ENCODE measurements at regions not wholly inside any gene's neighbourhood (a gene's known extent, or its start where the extent isn't known, plus 50 kb on each side); places are given as distances from the start of the nearest gene placed in this dataset.
A peak's percentile ranks its signal among the peaks of the same experiment; 100 is the strongest.

DNA sequence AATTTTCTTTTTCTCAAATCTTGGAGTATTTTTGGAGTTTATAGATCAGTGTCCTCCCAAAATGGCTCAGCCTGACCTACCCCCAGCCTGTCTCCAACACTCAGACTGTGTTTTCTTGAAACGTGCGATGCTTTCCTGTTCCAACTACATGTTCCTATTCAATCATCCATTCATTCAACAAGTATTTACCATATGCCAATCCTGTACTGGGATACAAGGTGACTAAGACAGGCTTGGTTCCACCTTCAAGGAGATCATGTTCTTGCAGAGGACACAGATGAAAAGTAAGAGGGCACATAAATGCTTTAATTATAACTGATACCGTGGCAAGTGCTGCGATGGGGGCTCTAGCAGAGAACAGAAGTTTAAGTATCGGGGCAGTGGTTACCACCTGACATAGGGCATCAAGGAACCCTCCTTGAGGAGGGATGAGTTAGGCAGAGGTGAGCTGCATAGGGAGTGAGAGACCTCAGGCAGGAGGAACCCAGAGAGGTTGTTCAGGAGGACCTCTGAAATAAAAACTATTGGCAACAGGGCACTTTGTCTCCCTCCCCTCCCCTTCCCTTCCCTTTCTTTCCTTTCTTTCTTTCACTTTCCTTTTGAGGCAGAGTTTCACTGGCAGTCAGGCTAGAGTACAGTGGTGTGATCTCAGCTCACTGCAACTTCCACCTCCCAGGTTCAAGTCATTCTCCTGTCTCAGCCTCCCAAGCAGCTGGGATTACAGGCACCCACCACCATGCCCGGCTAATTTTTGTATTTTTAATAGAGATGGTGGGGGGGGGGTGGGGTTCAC, 469.0 kb downstream of the EPHA4 start:
- no peak overlapping the region for H3K4me3 ChIP-seq
- peaks cover 16% of the 10 kb centered on the region for H3K4me1 ChIP-seq (ENCODE audit: low read depth)
- no peaks in the 10 kb centered on the region for H3K9me3 ChIP-seq (ENCODE audit: low read depth)
- no peaks in the 10 kb centered on the region for H3K27me3 ChIP-seq
- no peaks in the 10 kb centered on the region for H3K36me3 ChIP-seq
- H3K27ac ChIP-seq = no peak overlapping the region
- DNase-seq (ENCODE audit: low read depth in 1 of 2, low spot score in 1 of 2) = no peak
- TF ChIP-seq, protein P1, sequence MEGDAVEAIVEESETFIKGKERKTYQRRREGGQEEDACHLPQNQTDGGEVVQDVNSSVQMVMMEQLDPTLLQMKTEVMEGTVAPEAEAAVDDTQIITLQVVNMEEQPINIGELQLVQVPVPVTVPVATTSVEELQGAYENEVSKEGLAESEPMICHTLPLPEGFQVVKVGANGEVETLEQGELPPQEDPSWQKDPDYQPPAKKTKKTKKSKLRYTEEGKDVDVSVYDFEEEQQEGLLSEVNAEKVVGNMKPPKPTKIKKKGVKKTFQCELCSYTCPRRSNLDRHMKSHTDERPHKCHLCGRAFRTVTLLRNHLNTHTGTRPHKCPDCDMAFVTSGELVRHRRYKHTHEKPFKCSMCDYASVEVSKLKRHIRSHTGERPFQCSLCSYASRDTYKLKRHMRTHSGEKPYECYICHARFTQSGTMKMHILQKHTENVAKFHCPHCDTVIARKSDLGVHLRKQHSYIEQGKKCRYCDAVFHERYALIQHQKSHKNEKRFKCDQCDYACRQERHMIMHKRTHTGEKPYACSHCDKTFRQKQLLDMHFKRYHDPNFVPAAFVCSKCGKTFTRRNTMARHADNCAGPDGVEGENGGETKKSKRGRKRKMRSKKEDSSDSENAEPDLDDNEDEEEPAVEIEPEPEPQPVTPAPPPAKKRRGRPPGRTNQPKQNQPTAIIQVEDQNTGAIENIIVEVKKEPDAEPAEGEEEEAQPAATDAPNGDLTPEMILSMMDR (IDR thresholded peaks at IDR 0.05; ENCODE audit: low read depth, low read length) = no peak

DNA sequence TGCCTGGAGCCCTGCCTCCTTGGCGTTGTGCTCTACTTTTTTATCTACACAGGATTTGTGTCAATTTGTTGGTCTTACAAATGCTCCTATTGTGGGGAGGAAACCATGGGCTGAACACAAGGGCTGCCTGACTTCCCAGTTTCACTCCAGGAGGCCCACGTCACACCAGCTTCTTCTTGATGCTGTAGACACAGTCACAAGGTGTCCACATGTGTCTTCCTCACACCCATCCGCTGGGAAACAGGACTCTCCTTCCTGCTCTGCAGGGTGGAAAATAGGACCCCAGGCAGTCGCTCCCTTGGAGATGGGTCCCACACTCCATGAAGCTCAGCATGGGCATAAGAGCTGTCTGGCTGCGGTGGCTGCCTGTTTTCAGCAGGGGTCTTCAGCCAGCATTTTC, 468.2 kb downstream of the EPHA4 start:
- Histone ChIP-seq H3K9me3 (ENCODE audit: low read depth) (no peaks in the 10 kb centered on the region), H3K27me3 (no peaks in the 10 kb centered on the region), H3K4me1 (ENCODE audit: low read depth) (peaks cover 16% of the 10 kb centered on the region), H3K36me3 (no peaks in the 10 kb centered on the region), H3K27ac (peak overlapping the region; percentile 60), H3K4me3 (no peak overlapping the region)
- DNase-seq (ENCODE audit: low read depth in 1 of 2, low spot score in 1 of 2) = peak in 1 of 2 donors; percentile 19
- TF ChIP-seq, protein P1 (IDR thresholded peaks at IDR 0.05; ENCODE audit: low read depth, low read length) = no peak

DNA sequence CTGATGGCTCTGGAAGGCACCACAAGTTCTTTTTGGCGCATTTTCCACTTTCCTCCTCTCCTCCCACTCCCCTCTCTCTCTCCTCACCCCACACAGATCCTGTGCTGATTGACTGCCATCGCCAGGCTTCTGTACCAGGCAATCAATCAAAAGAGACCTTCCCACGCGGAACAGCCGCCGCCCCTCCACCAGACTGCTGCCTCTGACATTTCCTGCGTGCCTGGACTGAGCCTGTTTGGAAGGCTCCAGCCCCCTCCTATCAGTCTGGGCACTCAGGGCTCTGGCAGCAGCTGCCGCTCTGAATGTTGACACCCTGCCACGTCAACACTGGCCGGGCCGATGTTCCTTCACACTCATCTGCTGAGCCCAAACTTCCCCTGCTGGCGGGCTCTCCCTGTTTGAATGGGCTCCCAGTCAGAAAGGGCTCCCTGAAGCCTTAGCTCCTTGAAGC, 467.7 kb downstream of the EPHA4 start:
- H3K9me3 ChIP-seq (ENCODE audit: low read depth) = no peaks in the 10 kb centered on the region
- peak overlapping the region; percentile 60 for H3K27ac ChIP-seq
- H3K4me3 ChIP-seq = no peak overlapping the region
- peaks cover 16% of the 10 kb centered on the region for H3K4me1 ChIP-seq (ENCODE audit: low read depth)
- no peaks in the 10 kb centered on the region for H3K27me3 ChIP-seq
- H3K36me3 ChIP-seq = no peaks in the 10 kb centered on the region
- peak; percentile 44 to 82 for DNase-seq (ENCODE audit: low read depth in 1 of 2, low spot score in 1 of 2)
- TF ChIP-seq, protein P1 (IDR thresholded peaks at IDR 0.05; ENCODE audit: low read depth, low read length) = no peak

DNA sequence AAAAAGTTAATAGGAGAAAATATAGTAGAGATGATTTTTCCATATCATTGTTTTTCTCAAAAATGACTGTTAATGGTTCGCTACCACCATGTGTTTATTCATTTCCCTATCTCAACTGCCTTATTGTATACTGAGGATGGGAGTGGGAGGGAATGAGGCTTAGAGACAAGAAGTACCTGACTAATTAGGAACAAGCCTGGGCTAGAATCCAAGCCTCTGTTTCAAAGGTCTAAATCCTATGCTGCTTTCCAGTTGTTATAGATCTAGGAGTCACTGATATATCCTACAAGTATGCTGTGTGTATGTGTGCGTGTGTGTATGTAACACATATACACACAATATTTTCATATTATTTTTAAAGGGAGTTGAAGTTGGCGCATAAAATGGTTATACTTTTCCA, 465.9 kb downstream of the EPHA4 start:
- TF ChIP-seq, protein P1 (IDR thresholded peaks at IDR 0.05; ENCODE audit: low read depth, low read length) = no peak
- H3K4me3 ChIP-seq = no peak overlapping the region
- no peaks in the 10 kb centered on the region for H3K36me3 ChIP-seq
- peaks cover 16% of the 10 kb centered on the region for H3K4me1 ChIP-seq (ENCODE audit: low read depth)
- no peak overlapping the region for H3K27ac ChIP-seq
- H3K27me3 ChIP-seq = no peaks in the 10 kb centered on the region
- no peaks in the 10 kb centered on the region for H3K9me3 ChIP-seq (ENCODE audit: low read depth)
- DNase-seq (ENCODE audit: low read depth in 1 of 2, low spot score in 1 of 2) = no peak

DNA sequence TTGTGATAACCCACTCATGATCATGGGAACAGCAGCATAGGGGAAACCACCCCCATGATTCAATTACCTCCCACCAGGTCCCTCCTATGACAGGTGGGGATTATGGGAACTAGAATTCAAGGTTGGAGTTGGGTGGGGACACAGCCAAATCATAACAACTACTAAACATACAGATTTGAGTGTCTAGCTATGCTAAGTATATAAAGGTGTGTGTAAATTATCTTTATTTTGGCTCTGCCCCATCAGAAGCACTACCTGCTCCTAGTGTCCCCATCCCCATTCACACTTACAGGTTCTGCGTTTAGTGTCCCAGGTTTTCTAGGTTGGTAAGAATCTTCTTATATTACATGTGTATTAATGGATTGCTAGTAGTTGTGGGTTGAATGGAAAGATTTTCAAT, 464.7 kb downstream of the EPHA4 start:
- Histone ChIP-seq H3K36me3 (no peaks in the 10 kb centered on the region), H3K27ac (no peak overlapping the region), H3K4me1 (ENCODE audit: low read depth) (peaks cover 16% of the 10 kb centered on the region), H3K27me3 (no peaks in the 10 kb centered on the region), H3K4me3 (no peak overlapping the region), H3K9me3 (ENCODE audit: low read depth) (no peaks in the 10 kb centered on the region)
- TF ChIP-seq, protein P1 (IDR thresholded peaks at IDR 0.05; ENCODE audit: low read depth, low read length) = no peak
- no peak for DNase-seq (ENCODE audit: low read depth in 1 of 2, low spot score in 1 of 2)

All from cardiac muscle cell (in vitro differentiated cells and primary cell).